Kidney capillary endothelial cell (primary cell): ENCODE measurements at regions not wholly inside any gene's neighbourhood (a gene's known extent, or its start where the extent isn't known, plus 50 kb on each side); places are given as distances from the start of the nearest gene placed in this dataset.

Experiments used
- DNase-seq: peaks from one replicate; pipeline ENCODE4 v3.0.0-alpha.2; 2018; ENCODE audit warnings: low spot score

DNA sequence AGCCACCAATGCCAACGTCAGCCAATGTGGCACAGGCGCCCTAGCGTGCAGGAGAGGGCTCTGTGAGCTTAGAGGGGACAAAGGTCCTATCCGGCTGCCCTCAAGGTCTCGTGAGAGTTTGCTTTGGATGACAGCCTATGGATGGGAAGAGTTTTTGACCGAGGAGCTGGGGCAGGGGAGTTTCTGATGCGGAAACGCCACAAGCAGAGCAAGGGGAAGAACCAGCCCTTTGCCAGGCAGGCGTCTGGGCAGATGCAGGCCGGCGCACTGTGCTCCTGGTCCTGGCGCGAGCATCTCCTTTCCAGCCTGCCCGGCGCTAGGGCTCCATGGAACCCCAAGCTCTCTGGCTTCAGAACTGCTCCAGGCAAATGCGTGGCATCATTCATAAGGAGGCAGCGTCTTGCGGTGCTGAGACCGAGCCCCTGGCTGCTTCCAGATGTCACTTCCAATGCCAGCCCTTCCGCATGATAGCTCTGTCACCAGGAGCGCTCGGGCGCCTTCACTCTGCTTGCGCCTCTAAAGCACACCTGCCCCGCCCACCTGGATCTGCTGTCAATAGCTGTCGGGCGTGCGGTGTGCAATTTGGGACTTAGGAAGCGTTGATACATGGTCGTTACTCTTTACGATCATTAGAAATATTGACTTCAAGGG lies 374.9 kb upstream of the IRX1 start:
- no peak for DNase-seq

GRCh38 chr5:3220201-3220600 lies 375.4 kb upstream of the IRX1 start:
- DNase-seq, result no peak

DNA sequence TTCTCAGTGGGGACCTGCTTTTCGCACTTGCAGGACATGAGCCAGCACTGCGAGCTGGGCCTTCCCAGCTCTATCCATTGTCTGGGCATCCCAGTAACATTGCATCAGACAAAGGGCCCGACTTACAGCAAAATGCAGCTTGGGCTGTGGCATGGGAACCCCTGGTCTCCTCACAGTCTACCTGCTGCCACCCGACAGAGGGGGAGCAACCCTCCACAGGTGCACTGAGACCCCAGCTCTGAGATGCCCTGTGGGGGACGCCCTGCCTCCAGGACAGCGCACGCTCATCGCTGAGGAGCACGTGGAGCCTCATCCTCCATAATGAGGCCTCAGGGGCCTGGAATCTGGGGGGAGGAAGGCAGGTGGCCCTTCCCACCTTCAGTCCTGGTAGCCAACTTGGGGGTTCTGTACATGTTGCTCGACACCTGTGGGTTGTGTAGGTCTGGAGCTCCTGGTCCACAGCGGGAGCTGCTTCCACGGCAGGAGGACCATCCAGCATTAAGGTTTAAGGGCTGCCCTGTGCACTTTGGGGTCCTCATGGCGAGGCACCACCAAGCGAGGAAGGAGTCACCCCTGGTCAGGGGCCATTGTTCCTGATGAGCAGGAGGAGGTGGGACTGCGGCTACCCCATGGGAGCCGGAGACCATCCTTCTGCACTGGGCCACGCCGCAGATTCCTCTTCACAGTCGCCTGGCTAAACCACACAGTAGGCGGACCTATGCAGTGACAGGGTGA lies 376.5 kb upstream of the IRX1 start:
- no peak for DNase-seq

DNA sequence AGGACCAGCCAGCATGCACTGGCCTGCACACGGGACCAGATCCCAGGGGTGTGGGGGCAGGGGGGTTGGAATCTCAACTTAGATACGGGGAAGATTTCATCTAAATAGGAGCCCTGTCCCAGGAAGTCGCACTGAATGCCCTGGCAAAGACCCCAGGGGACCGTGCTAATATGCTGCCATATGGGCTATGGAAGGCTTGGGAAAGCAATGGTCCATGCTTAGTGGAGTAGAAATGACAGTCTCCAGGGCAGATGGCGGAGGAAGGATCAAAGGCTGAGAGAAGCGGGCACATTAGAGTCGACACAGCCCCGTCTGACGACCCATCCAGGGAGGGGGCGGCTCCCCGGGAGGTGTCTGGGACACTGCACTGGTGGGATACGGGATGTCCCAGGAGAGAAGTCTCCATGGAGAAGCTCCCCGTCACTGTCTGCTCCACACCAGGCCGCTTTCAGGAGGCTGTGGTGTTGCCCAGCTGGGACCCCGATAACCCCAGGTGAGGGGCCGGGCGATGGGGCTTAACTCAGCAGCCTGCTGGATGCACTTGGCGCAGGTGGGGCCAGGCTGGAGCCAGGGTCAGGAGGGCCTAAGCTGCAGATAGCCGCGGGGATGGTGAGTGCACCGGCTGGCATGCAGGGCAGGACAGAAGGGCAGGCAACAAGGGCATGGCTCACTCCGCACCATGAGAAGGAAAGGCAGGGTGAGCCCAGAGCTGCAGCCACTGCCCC lies 377.7 kb upstream of the IRX1 start:
- no peak for DNase-seq

DNA sequence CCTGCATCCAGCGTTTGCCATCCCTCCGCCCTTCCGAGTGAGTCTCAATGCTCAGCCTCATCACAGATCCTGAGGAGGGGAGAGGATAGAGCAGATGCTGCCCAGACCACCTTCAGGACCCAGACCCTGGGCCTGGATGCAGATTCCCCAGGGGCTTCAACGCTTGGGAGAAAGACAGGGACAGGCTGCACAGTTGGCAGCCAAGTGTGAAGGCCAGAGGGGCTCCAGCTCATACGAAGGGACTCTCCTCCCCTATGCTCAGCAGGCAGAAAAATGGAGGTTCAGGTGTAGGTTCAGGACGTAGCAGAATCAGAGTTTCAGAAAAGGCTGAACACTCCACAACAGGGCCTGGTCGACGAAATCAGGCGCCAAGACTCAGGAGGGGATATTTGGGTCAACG lies 378.5 kb upstream of the IRX1 start:
- no peak for DNase-seq

GRCh38 chr5:3216386-3216785 lies 379.2 kb upstream of the IRX1 start:
- DNase-seq, result no peak

DNA sequence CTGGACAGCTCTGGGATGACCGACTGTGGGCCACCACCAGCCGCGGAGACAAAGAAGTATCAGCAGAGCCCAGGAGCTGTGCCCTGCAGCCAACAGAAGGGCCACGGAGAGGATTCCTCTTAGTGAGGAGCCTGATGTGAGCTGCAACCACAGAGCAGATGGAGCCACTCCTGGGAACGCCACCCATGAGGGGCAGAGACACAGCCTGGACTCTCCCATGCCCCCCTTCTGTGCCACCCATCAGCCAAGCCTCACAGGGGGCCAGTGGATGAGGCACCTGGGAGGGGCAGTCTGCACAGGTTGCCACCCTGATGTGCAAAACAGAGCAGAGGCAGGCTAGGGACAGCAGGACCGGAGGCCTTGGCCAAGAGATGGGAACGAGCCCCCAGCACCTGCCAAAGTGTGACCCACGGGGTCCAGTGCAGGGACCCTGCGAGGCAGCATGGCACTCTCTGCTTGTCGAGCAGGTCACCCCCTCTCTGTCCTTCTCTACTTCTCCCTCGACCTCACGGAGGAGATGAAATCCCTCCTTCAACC lies 380.7 kb upstream of the IRX1 start:
- DNase-seq, result no peak

GRCh38 chr5:3214396-3214795 lies 381.2 kb upstream of the IRX1 start:
- DNase-seq, result no peak

GRCh38 chr5:3212869-3213268 lies 382.8 kb upstream of the IRX1 start:
- DNase-seq, result no peak

- no peak for DNase-seq
Measured at GRCh38 chr5:3210531-3210930, 385.1 kb upstream of the IRX1 start.

- no peak for DNase-seq
Measured at GRCh38 chr5:3209918-3210317, 385.7 kb upstream of the IRX1 start.

DNA sequence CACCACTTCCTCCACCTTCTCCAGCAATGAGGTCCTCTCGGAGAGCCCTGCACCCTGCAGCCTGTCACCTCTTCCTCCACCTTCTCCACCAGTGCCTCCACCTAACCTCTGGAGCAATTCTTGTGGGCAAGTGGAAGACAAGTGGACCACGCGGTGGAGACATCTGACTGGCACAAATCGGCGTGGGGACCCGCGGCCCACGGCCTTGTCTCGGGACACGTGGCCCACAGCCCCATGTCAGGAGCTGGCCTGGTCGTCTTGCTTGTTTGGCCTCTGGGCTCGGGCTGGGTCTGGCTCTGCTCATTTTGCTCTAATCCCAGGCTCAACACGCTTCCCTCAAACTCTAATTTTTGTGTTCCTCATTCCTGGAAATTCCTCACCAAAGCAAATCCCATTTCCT lies 393.1 kb upstream of the IRX1 start:
- DNase-seq, result no peak

- no peak for DNase-seq
Measured at GRCh38 chr5:3201941-3202340, 393.7 kb upstream of the IRX1 start.

DNA sequence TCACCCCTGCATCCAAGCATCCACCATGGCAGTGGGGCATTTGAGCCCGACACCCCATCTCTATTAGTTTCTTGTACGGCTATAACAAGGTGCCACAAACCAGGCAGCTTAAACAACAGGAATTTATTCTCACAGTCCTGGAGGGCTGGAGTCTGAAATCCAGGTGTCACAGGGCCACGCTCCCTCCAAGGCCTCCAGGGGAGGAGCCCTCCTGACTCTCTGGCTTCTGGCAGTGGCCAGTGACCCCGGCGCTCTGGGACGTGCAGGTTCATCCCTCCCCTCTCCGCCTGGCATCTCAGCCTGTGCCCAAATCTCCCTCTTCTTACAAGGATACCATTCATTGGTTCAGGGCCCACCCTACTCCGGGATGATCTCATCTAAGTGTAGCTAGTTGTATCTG lies 394.5 kb upstream of the IRX1 start:
- DNase-seq, result no peak

GRCh38 chr5:3199962-3200755 lies 395.5 kb upstream of the IRX1 start:
- DNase-seq, result no peak

DNA sequence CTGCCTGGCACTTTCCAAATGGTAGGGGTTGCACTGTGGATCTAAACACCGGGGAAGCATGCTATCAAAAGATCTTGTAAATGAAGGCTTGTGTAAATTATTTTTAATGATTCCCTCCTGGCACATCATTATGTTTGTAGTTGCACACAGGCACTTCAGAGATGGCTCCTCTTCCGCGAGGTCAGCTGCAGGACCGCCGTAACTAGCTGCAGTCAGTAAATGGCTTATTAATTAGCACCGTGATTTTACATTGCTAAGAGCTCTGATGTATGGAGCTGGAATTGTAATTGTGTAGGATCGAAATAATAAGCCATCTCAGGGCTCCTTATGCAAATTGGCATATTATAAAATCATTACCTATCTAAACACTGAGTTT lies 397.6 kb upstream of the IRX1 start:
- no peak for DNase-seq

DNA sequence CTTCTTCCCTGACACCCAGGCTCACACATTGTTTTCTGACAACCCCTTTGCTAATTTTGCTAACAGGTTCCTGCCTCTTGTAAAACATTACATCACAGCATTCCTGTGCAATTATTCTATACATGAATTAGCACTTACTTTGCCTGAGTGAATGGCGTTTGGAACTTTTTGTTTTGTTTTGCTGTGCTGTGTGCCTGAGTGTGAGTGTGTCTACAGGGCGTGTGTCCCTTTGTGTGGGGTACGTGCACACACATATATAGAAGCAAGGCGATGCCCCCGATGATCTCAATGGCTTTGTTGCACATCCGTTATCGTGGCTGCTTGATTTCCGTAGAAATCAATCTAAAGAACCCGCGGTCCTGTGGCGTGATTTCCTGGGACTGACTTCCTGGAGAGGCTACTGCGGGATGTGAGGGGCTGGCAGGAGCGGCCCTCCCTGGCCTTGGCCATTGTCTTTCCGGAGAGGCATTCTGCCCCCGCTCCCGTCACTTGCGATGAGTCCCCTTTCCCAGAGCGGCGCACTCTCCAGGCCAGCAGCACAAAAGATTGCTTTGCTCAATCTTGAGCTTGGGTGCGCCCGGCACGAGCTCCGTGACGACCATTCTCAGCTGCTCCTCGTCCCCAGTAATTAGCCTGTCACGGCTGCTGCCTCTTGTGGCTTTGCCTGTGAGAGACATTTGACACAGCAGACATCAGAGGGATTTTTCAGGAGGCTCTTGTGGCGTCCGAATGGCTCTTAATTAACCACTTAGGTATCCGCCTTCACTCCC lies 398.1 kb upstream of the IRX1 start:
- DNase-seq, result peak; percentile 7

DNA sequence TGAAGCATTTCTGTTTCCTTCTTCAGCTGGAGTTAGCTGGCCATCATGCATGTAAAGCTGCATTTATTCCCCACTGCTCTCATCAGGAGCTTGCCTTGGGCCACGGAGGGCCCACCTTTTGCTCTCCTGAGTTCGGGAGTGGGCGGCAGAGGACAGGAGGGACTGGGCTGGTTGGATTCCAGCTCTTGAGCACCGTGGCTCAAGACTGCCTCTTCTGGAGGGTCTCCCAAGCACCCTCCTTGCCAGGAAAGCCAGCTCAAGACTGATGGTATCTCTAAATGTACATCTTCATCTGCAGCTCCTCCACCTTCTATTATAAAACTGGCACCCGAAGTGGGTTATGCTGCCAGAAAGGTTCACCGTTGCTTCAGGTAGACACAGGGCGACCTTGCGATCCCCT lies 399.6 kb upstream of the IRX1 start:
- DNase-seq, result no peak

DNA sequence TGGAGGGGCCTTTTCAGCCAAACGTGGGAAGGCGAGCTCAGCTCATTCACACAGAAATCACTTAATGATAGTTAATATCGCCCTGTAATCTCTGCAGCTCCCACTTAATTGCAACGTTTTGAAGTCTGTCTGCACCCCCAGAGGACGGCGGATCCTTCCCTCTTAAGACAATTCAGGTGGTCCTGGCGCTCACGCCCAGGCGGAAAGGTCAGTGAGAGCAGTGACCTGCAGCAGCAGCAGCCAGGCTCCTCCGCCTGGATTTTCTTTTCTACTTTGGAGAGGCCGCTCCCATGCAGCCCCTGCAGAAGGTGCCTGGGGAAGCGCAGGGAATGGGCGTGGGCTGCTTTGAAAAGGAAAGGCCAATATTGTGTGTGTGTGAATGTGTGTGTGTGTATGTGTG lies 400.9 kb upstream of the IRX1 start:
- no peak for DNase-seq

DNA sequence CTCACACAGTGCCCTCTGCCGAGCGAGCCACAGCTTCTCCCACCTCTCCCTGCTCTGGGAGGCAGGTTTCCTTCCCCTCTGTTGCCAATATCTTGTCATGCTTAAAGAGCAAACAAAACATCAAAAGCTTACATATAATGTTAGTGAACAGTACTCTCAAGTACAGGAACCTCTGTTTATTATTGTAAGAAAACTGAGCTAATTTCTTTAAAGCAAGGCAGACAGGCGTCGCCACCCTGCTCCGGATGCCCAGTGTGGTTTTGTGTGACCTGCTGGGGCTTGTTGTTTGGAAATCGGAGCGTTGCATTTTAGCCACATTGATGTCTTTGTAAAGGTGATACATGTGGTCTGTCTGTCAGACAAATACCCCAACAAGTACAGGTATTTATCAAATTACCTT lies 401.4 kb upstream of the IRX1 start:
- DNase-seq, result no peak

DNA sequence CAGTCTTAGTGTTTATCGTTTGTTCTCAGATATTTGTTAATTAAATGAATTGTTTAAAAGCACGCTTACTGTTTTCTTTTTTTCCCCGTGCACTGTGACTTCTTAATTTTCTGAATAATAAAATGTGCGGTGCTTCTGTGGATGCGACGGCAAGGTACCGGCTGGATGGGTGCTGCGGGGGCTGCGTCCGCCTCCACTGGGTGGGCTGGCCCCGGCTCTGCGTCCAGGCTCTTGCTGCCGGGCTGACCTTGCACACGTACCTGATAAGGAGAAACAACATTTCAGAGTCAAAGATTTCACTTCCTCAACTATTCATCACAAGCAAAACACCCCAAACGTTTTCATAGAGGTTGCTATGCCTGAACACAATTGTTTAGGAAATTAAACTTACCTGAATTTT lies 404.0 kb upstream of the IRX1 start:
- no peak for DNase-seq

GRCh38 chr5:3190930-3191329 lies 404.7 kb upstream of the IRX1 start:
- no peak for DNase-seq
